ENCODE measurements at regions not wholly inside any gene's neighbourhood (a gene's known extent, or its start where the extent isn't known, plus 50 kb on each side); places are given as distances from the start of the nearest gene placed in this dataset.

GRCh38 chr14:99326041-99326710 is 54.2 kb upstream of the BCL11B start:
- no peak overlapping the region for H2BK15ac ChIP-seq (ENCODE audit: low read length)
- no peak overlapping the region for H3K14ac ChIP-seq (ENCODE audit: insufficient read length)
- H2BK5ac ChIP-seq (ENCODE audit: low read depth, low read length), result no peak overlapping the region
- H3K23ac ChIP-seq (ENCODE audit: insufficient read length), result no peak overlapping the region
- H3K56ac ChIP-seq (replicated peaks; ENCODE audit: insufficient read length, low read depth, low read length), result no peak overlapping the region
- peak in 1 of 2 experiments; percentile 11 for DNase-seq (ENCODE audit: low read depth in 1 of 2, low spot score in 2 of 2)
- no peak overlapping the region for H4K8ac ChIP-seq (ENCODE audit: extremely low read depth, insufficient read depth, low read length)
- H3K36me3 ChIP-seq (ENCODE audit: control insufficient read depth in 2 of 4, insufficient read depth in 4 of 4, low read length in 3 of 4), result no peaks in the 10 kb centered on the region
- no peaks in the 10 kb centered on the region for H3K23me2 ChIP-seq (ENCODE audit: low read depth, low read length)
- TF ChIP-seq HDAC2 (IDR thresholded peaks at IDR 0.05; ENCODE audit: borderline replicate concordance in 1 of 2, low read depth in 2 of 2, low read length in 2 of 2), result no peak
- no peak for TF ChIP-seq TBP (IDR thresholded peaks at IDR 0.05; ENCODE audit: low read depth, low read length)
- no peak for TF ChIP-seq KDM4A (IDR thresholded peaks at IDR 0.05; ENCODE audit: low read depth, low read length, severe bottlenecking)
- no peak overlapping the region for H2BK20ac ChIP-seq (ENCODE audit: low read length)
- no peak overlapping the region for H2AK5ac ChIP-seq (ENCODE audit: low read depth, low read length)
- peaks cover 0 to 2% of the 10 kb centered on the region in 2 experiments for H4K20me1 ChIP-seq (replicated peaks in 1 of 2; ENCODE audit: control insufficient read depth in 1 of 2, insufficient read depth in 2 of 2, low read length in 2 of 2)
- ChIA-PET CTCF (ENCODE audit: partially characterized antibody) (interaction anchor here (0.5 to 3.9 kb wide), 3 partner anchors 8 to 663 kb away, joined by 3 to 12 read pairs (median 5); no protein-coding TSS in a partner anchor), POLR2A (ENCODE audit: partially characterized antibody) (no interaction called here)
- H3K9me3 ChIP-seq (ENCODE audit: insufficient read depth in 2 of 2, low read depth in 1 of 2, low read length in 1 of 2), result no peaks in the 10 kb centered on the region
- no peaks in the 10 kb centered on the region for H3K79me1 ChIP-seq (ENCODE audit: low read depth, low read length)
- H2BK120ac ChIP-seq (replicated peaks; ENCODE audit: low read depth, low read length), result no peak overlapping the region
- H3K18ac ChIP-seq (ENCODE audit: extremely low read depth, low read length), result no peak overlapping the region
- H3K4ac ChIP-seq (replicated peaks; ENCODE audit: insufficient read length, low read depth, low read length), result no peak overlapping the region
- H3K4me3 ChIP-seq (ENCODE audit: extremely low read depth in 1 of 4, insufficient read depth in 2 of 4, low read depth in 3 of 4, low read length in 4 of 4), result no peak overlapping the region
- H3K27ac ChIP-seq (ENCODE audit: low read depth, low read length), result no peak overlapping the region
- WGBS, 2 experiments (ENCODE audit: extremely low coverage in 1 of 2, insufficient coverage in 1 of 2, insufficient read length in 1 of 2, insufficient replicate concordance in 2 of 2, low coverage in 1 of 2, low lambda C conversion rate in 2 of 2, missing lambda C conversion rate in 1 of 2), result 86% methylated on average over 8 of the region's 8 CpGs; no CpG with 5 or more reads in 1 of the 2 experiments
- FAIRE-seq, result no peak
- no peak overlapping the region for H4K91ac ChIP-seq (replicated peaks; ENCODE audit: insufficient read length, low read length)
- no peak overlapping the region for H4K5ac ChIP-seq (ENCODE audit: insufficient read length, low read depth, low read length)
- H3K27me3 ChIP-seq (replicated peaks in 1 of 4; ENCODE audit: control insufficient read depth in 3 of 4, extremely low read depth in 1 of 4, insufficient read depth in 3 of 4, low read length in 3 of 4), result no peaks in the 10 kb centered on the region
- H2BK12ac ChIP-seq (ENCODE audit: low read depth, low read length), result no peak overlapping the region
- no peak overlapping the region for H3K4me2 ChIP-seq (ENCODE audit: insufficient read depth in 1 of 2, low read depth in 2 of 2, low read length in 2 of 2)
- H3K9ac ChIP-seq (replicated peaks in 1 of 4; ENCODE audit: extremely low read depth in 1 of 4, low read depth in 3 of 4, low read length in 3 of 4), result no peak overlapping the region
- no peaks in the 10 kb centered on the region for H3K79me2 ChIP-seq (ENCODE audit: control insufficient read depth in 1 of 2, insufficient read depth in 2 of 2, low read length in 2 of 2)
- H2AFZ ChIP-seq (ENCODE audit: low read length), result no peak overlapping the region
- peaks cover 0 to 3% (median 0%) of the 10 kb centered on the region in 4 experiments; a peak in 1 of 7 replicates for H3K4me1 ChIP-seq (replicated peaks in 1 of 4; ENCODE audit: control insufficient read depth in 3 of 4, insufficient read depth in 4 of 4, low read length in 3 of 4)
